ENCODE measurements at regions not wholly inside any gene's neighbourhood (a gene's known extent, or its start where the extent isn't known, plus 50 kb on each side); places are given as distances from the start of the nearest gene placed in this dataset.

- dilution Hi-C loops (cut with HindIII; ENCODE audit: low sequenced_read_pairs, unreplicated experiment) (no loop called here), in situ Hi-C loops (cut with MboI; ENCODE audit: low sequenced_read_pairs) (no loop called here), intact Hi-C loops (cut with micrococcal nuclease) (no loop called here)
- no peak overlapping the region for H2BK20ac ChIP-seq (ENCODE audit: low read depth, low read length)
- no peak overlapping the region for H3K4me2 ChIP-seq (ENCODE audit: low read depth, low read length)
- peak overlapping the region; percentile 33 for H2AFZ ChIP-seq (replicated peaks; ENCODE audit: low read length, poor library complexity)
- no peak overlapping the region for H3K14ac ChIP-seq (replicated peaks; ENCODE audit: low read depth, low read length)
- POLR2A ChIA-PET (ENCODE audit: unreplicated experiment), result no interaction called here
- no peak overlapping the region for H4K91ac ChIP-seq (ENCODE audit: insufficient read depth, low read depth, low read length)
- peaks cover 3% of the 10 kb centered on the region; the same call in 1 of the 2 replicates for H3K9me3 ChIP-seq (ENCODE audit: control insufficient read depth, insufficient read depth, low read length)
- TF ChIP-seq MXI1 (IDR thresholded peaks at IDR 0.05; ENCODE audit: borderline replicate concordance, low read depth, low read length) (no peak), CEBPB (IDR thresholded peaks at IDR 0.05; ENCODE audit: low read depth, low read length) (no peak), POLR2A (IDR thresholded peaks at IDR 0.05; ENCODE audit: low read depth, low read length) (no peak), RFX5 (IDR thresholded peaks at IDR 0.05; ENCODE audit: low read depth, low read length) (no peak), CHD1 (IDR thresholded peaks at IDR 0.05; ENCODE audit: low read depth, low read length) (no peak), RCOR1 (IDR thresholded peaks at IDR 0.05; ENCODE audit: insufficient replicate concordance, low read length) (no peak), FOS (IDR thresholded peaks at IDR 0.05; ENCODE audit: low read depth, low read length) (no peak), MAZ (IDR thresholded peaks at IDR 0.05; ENCODE audit: borderline replicate concordance, low read depth, low read length) (no peak), MAFK (IDR thresholded peaks at IDR 0.05; ENCODE audit: low read depth, low read length) (no peak), SMC3 (IDR thresholded peaks at IDR 0.05; ENCODE audit: low read depth, low read length) (no peak)
- TF ChIP-seq, protein P1, sequence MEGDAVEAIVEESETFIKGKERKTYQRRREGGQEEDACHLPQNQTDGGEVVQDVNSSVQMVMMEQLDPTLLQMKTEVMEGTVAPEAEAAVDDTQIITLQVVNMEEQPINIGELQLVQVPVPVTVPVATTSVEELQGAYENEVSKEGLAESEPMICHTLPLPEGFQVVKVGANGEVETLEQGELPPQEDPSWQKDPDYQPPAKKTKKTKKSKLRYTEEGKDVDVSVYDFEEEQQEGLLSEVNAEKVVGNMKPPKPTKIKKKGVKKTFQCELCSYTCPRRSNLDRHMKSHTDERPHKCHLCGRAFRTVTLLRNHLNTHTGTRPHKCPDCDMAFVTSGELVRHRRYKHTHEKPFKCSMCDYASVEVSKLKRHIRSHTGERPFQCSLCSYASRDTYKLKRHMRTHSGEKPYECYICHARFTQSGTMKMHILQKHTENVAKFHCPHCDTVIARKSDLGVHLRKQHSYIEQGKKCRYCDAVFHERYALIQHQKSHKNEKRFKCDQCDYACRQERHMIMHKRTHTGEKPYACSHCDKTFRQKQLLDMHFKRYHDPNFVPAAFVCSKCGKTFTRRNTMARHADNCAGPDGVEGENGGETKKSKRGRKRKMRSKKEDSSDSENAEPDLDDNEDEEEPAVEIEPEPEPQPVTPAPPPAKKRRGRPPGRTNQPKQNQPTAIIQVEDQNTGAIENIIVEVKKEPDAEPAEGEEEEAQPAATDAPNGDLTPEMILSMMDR (conservative IDR thresholded peaks at IDR 0.05; ENCODE audit: low read depth, low read length), result no peak
- TF ChIP-seq, protein P2, sequence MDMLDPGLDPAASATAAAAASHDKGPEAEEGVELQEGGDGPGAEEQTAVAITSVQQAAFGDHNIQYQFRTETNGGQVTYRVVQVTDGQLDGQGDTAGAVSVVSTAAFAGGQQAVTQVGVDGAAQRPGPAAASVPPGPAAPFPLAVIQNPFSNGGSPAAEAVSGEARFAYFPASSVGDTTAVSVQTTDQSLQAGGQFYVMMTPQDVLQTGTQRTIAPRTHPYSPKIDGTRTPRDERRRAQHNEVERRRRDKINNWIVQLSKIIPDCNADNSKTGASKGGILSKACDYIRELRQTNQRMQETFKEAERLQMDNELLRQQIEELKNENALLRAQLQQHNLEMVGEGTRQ (IDR thresholded peaks at IDR 0.05; ENCODE audit: low read depth, low read length), result no peak
- no peak overlapping the region for H3K4ac ChIP-seq (ENCODE audit: low read depth, low read length)
- no peak overlapping the region for H4K8ac ChIP-seq (ENCODE audit: low read depth in 2 of 2, low read length in 2 of 2)
- H3K27ac ChIP-seq (ENCODE audit: insufficient read depth, low read length), result no peak overlapping the region
- no peak overlapping the region for H3K23ac ChIP-seq (ENCODE audit: low read depth, low read length)
- no peak overlapping the region for H2BK15ac ChIP-seq (ENCODE audit: low read depth, low read length)
- BruUV-seq (replicated peaks), result no TSS peak
- no peak overlapping the region for H2BK5ac ChIP-seq (ENCODE audit: low read depth, low read length, poor library complexity, severe bottlenecking)
- H4K5ac ChIP-seq (ENCODE audit: low read depth, low read length), result no peak overlapping the region
- 91% methylated on average over 4 of the region's 54 CpGs; no CpG with 5 or more reads in 1 of the 2 experiments for WGBS, 2 experiments (ENCODE audit: extremely low coverage in 2 of 2, insufficient read length in 1 of 2)
- no peak overlapping the region for H3K4me3 ChIP-seq (ENCODE audit: insufficient read depth, low read depth, low read length)
- H3K56ac ChIP-seq (ENCODE audit: extremely low read depth, insufficient read depth, low read length), result no peak overlapping the region
- H3K36me3 ChIP-seq (ENCODE audit: control insufficient read depth, insufficient read depth, low read length), result no peaks in the 10 kb centered on the region
- DNase-seq (no peak), ATAC-seq (ENCODE audit: low read depth) (no peak)
- no peak overlapping the region for H2AK5ac ChIP-seq (ENCODE audit: low read depth, low read length)
- H3K18ac ChIP-seq (ENCODE audit: low read depth, low read length), result no peak overlapping the region
- no peaks in the 10 kb centered on the region for H3K79me1 ChIP-seq (ENCODE audit: low read depth in 1 of 2, low read length in 2 of 2)
- H3K9ac ChIP-seq (ENCODE audit: low read depth, low read length), result no peak overlapping the region
- CTCF ChIA-PET, result no interaction called here
- no peak overlapping the region for H2AK9ac ChIP-seq (replicated peaks; ENCODE audit: low read depth, low read length, poor library complexity)
- H2BK120ac ChIP-seq (ENCODE audit: low read depth, low read length), result no peak overlapping the region
- H3K27me3 ChIP-seq (ENCODE audit: control insufficient read depth, insufficient read depth, low read length), result no peaks in the 10 kb centered on the region
- H3K4me1 ChIP-seq (ENCODE audit: control insufficient read depth, insufficient read depth, low read length), result no peaks in the 10 kb centered on the region
- H3K9me1 ChIP-seq (ENCODE audit: insufficient read depth, low read length), result no peaks in the 10 kb centered on the region
- H4K20me1 ChIP-seq (ENCODE audit: insufficient read depth, low read length), result no peaks in the 10 kb centered on the region
These were observed 1398.6 kb downstream of the MRPL39 start for GRCh38 chr21:24208562-24209260.

All from IMR-90 (cell line).